ENCODE measurements at regions not wholly inside any gene's neighbourhood (a gene's known extent, or its start where the extent isn't known, plus 50 kb on each side); places are given as distances from the start of the nearest gene placed in this dataset.
"Not testable (repeated sequence)": the region's sequence is repeated elsewhere in the genome, so short reads cannot be mapped to it uniquely, and the experiment has no call there.

- Histone ChIP-seq H3K27me3 (ENCODE audit: insufficient read depth, low read length) (no peaks in the 10 kb centered on the region), H3K4me3 (ENCODE audit: low read length) (no peak overlapping the region), H3K9me3 (ENCODE audit: low read depth, low read length) (no peaks in the 10 kb centered on the region), H3K4me1 (ENCODE audit: insufficient read depth, low read length) (no peaks in the 10 kb centered on the region)
Observed at GRCh38 chr2:129800686-129801085, 178.8 kb upstream of the RAB6C start.

DNA sequence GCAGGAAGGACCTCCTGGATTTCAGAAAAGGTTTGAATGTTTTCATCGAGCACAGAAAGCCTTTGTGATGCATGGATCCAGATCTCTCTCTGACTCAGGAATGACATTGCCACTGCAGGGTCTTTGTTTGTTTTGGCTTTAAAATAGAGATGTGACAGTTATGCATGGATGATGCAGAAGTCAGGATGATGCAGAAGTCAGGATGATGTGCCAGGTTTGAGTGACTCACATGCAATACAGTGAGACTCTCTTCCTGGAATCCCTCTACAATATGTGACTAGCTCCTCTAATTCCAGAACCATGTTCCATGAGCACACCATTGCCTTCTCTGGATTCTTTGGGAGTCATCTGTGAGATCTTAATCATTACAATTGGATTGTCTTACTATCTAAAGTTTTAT lies 177.9 kb upstream of the RAB6C start:
- Histone ChIP-seq H3K9me3 (ENCODE audit: low read depth, low read length) (no peaks in the 10 kb centered on the region), H3K4me3 (ENCODE audit: low read length) (no peak overlapping the region), H3K27me3 (ENCODE audit: insufficient read depth, low read length) (no peaks in the 10 kb centered on the region), H3K4me1 (ENCODE audit: insufficient read depth, low read length) (no peaks in the 10 kb centered on the region)

DNA sequence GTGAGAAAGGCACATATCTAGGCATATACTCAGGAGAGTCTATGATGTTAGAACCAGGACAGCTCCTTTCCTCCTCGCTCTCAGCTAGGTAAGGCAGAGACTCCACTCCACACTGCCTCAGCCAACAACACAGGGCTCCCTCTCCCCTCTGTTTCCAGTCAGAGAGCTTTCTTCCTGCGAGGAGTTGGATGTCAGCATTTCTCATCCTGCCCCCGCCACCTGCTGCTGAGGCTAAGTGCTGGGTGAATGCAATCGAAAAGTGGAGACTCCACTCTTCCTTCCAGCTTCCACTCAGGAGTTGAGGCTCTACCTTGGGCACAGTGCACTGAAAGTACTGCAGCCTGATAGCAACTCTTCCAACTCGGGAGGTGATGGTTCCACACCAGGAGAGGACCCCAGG lies 177.2 kb upstream of the RAB6C start:
- Histone ChIP-seq H3K9me3 (ENCODE audit: low read depth, low read length) (no peaks in the 10 kb centered on the region), H3K27me3 (ENCODE audit: insufficient read depth, low read length) (no peaks in the 10 kb centered on the region), H3K4me1 (ENCODE audit: insufficient read depth, low read length) (no peaks in the 10 kb centered on the region), H3K4me3 (ENCODE audit: low read length) (no peak overlapping the region)

DNA sequence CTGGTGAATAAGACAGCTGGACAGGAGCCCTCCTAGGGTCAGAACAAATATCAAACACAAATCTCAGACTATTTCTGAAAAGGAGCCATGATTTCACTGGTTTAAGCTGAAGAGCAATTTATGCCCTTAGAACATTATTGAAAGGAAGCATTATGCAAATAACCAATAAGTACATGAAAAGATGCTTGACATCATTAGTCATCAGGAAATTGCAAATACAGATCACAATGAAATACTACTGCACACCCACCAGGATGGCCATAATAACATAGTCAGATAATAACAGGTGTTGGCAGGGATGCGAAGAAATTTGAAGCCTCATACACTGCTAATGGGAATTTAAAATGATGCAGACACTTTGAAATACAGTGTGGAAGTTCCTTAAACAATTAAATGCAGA lies 176.4 kb upstream of the RAB6C start:
- no peaks in the 10 kb centered on the region for H3K27me3 ChIP-seq (ENCODE audit: insufficient read depth, low read length)
- H3K9me3 ChIP-seq (ENCODE audit: low read depth, low read length), result no peaks in the 10 kb centered on the region
- H3K4me3 ChIP-seq (ENCODE audit: low read length), result no peak overlapping the region
- H3K4me1 ChIP-seq (ENCODE audit: insufficient read depth, low read length), result no peaks in the 10 kb centered on the region

- no peaks in the 10 kb centered on the region for H3K4me1 ChIP-seq (ENCODE audit: insufficient read depth, low read length)
- no peak overlapping the region for H3K4me3 ChIP-seq (ENCODE audit: low read length)
- H3K27me3 ChIP-seq (ENCODE audit: insufficient read depth, low read length), result no peaks in the 10 kb centered on the region
- no peaks in the 10 kb centered on the region for H3K9me3 ChIP-seq (ENCODE audit: low read depth, low read length)
Observed at GRCh38 chr2:129803871-129804270, 175.6 kb upstream of the RAB6C start.

- Histone ChIP-seq H3K9me3 (ENCODE audit: low read depth, low read length) (no peaks in the 10 kb centered on the region), H3K4me3 (ENCODE audit: low read length) (no peak overlapping the region), H3K27me3 (ENCODE audit: insufficient read depth, low read length) (peaks cover 12% of the 10 kb centered on the region), H3K4me1 (ENCODE audit: insufficient read depth, low read length) (no peaks in the 10 kb centered on the region)
Observed at GRCh38 chr2:129805899-129806298, 173.6 kb upstream of the RAB6C start.

GRCh38 chr2:129806317-129806716 lies 173.1 kb upstream of the RAB6C start:
- peaks cover 14% of the 10 kb centered on the region for H3K27me3 ChIP-seq (ENCODE audit: insufficient read depth, low read length)
- H3K9me3 ChIP-seq (ENCODE audit: low read depth, low read length), result no peaks in the 10 kb centered on the region
- H3K4me1 ChIP-seq (ENCODE audit: insufficient read depth, low read length), result peaks cover 1% of the 10 kb centered on the region
- H3K4me3 ChIP-seq (ENCODE audit: low read length), result no peak overlapping the region

- Histone ChIP-seq H3K4me3 (ENCODE audit: low read length) (no peak overlapping the region), H3K9me3 (ENCODE audit: low read depth, low read length) (no peaks in the 10 kb centered on the region), H3K4me1 (ENCODE audit: insufficient read depth, low read length) (peaks cover 8% of the 10 kb centered on the region), H3K27me3 (ENCODE audit: insufficient read depth, low read length) (peaks cover 14% of the 10 kb centered on the region)
Observed at GRCh38 chr2:129806990-129807389, 172.5 kb upstream of the RAB6C start.

DNA sequence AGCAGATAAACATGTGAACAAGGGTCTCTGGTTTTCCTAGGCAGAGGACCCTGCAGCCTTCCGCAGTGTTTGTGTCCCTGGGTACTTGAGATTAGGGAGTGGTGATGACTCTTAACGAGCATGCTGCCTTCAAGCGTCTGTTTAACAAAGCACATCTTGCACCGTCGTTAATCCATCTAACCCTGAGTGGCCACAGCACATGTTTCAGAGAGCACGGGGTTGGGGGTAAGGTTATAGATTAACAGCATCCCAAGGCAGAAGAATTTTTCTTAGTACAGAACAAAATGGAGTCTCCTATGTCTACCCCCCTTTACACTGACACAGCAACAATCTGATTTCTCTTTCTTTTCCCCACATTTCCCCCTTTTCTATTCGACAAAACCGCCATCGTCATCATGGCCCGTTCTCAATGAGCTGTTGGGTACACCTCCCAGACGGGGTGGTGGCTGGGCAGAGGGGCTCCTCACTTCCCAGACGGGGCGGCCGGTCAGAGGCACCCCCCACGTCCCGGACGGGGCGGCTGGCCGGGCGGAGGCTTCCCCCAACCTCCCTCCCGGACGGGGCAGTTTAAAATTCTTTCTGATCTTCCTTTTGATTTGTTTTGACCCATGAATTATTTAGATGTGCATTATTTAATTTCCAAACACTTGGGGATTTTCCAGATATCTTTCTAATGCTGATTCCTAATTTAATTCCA lies 171.7 kb upstream of the RAB6C start:
- not testable (repeated sequence) for H3K9me3 ChIP-seq (ENCODE audit: low read depth, low read length); H3K4me3 ChIP-seq (ENCODE audit: low read length)
- Histone ChIP-seq H3K27me3 (ENCODE audit: insufficient read depth, low read length) (peaks cover 14% of the 10 kb centered on the region), H3K4me1 (ENCODE audit: insufficient read depth, low read length) (peaks cover 16% of the 10 kb centered on the region)

DNA sequence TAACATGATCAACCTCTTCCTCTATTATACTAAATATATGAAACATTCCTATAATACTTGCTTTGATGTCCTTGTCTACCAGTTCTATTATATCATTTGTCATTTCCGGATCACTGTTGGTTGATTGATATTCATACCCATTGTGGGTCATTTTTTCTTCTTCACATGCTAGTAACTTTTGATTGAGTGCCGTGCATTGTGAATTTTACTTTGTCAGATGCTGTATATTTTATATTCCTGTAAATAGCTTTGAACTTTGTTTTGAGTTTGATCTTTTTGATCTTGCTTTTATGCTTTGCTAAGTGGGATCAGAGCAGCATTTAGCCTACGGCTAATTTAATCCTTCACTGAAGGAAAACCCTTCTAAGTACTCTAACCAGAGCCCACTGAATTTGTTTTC lies 168.9 kb upstream of the RAB6C start:
- Histone ChIP-seq H3K4me1 (ENCODE audit: insufficient read depth, low read length) (peaks cover 25% of the 10 kb centered on the region), H3K9me3 (ENCODE audit: low read depth, low read length) (no peaks in the 10 kb centered on the region), H3K27me3 (ENCODE audit: insufficient read depth, low read length) (peaks cover 14% of the 10 kb centered on the region), H3K4me3 (ENCODE audit: low read length) (no peak overlapping the region)

DNA sequence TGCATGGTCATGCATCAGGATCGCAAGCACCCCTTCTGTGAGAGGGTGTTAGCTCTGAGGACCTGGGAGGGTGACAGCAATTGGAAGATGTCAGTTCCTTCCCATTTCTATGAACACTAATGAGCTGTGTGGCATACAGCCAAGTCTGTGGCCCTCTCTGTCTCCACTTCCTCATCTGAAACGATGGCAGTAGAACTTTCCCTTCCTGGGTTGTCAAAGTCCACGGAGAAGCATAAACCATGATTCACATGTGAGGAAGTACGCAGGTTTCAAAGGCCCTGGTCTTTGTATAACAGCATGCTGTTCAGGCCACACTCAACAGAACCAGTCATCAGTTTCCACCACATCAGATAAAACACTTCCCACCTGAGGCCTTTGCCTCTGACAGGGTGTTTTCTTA lies 167.4 kb upstream of the RAB6C start:
- peaks cover 14% of the 10 kb centered on the region for H3K27me3 ChIP-seq (ENCODE audit: insufficient read depth, low read length)
- H3K9me3 ChIP-seq (ENCODE audit: low read depth, low read length), result no peaks in the 10 kb centered on the region
- peaks cover 25% of the 10 kb centered on the region for H3K4me1 ChIP-seq (ENCODE audit: insufficient read depth, low read length)
- H3K4me3 ChIP-seq (ENCODE audit: low read length), result no peak overlapping the region

DNA sequence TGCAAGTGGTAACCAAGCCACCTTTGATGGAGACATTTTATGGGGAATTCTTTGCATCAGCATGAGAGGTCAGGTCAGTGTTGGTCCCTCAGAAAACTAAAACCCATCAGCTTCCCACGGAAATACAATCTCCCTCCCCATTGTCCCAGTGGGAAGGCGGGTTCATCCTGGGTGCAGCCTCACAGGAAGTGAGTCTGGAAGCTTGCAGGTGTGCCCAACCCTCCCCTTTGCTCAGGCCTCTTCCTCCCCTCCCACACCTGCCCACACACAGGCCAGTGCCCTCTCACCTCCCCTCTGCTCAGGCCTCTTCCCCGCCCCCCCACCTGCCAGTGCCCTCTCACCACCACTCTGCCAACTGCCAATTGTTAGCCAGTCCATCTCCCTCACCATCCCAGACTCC lies 166.8 kb upstream of the RAB6C start:
- Histone ChIP-seq H3K9me3 (ENCODE audit: low read depth, low read length) (no peaks in the 10 kb centered on the region), H3K4me3 (ENCODE audit: low read length) (no peak overlapping the region), H3K27me3 (ENCODE audit: insufficient read depth, low read length) (peaks cover 14% of the 10 kb centered on the region), H3K4me1 (ENCODE audit: insufficient read depth, low read length) (peaks cover 25% of the 10 kb centered on the region)

GRCh38 chr2:129813404-129813803 lies 166.1 kb upstream of the RAB6C start:
- Histone ChIP-seq H3K4me1 (ENCODE audit: insufficient read depth, low read length) (peaks cover 25% of the 10 kb centered on the region), H3K4me3 (ENCODE audit: low read length) (no peak overlapping the region), H3K9me3 (ENCODE audit: low read depth, low read length) (no peaks in the 10 kb centered on the region), H3K27me3 (ENCODE audit: insufficient read depth, low read length) (peaks cover 14% of the 10 kb centered on the region)

DNA sequence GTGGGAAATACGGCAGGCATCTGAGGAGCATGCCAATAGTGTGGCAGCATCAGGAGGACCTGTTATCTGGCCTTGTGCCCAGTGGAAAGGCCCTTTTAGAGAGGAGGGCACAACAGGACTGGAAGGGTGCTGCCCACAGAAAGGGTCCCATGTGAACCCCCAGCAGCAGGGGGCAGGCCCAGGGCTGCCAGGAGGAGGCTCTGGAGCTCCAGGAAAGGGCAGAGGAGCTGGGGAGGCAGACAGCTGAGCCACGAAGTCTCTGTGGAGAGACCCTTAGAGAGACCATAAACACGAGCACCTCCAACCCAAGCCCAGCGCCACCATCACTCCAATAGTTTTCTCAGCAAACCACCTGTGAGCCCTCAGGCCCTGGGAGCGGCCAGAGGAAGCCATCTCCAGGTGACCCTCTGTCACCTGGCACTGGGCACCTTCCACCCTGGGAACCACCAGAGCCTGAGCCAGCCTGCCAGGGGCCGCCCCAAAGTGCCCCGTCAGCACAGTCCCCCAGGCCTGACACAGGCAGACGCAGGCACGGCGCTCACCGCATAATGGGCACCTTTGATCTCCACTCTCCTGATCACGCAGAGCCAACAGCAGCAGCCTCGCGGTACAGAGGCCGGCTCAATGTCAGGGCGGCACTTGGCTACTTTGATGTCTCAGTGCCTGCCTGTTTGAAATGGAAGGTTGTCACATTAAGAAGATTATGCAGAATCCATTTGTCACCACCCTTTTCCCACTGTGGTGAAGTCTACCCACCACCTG lies 162.5 kb upstream of the RAB6C start:
- H3K4me3 ChIP-seq (ENCODE audit: low read length), result no peak overlapping the region
- no peaks in the 10 kb centered on the region for H3K9me3 ChIP-seq (ENCODE audit: low read depth, low read length)
- H3K27me3 ChIP-seq (ENCODE audit: insufficient read depth, low read length), result no peaks in the 10 kb centered on the region
- peaks cover 17% of the 10 kb centered on the region for H3K4me1 ChIP-seq (ENCODE audit: insufficient read depth, low read length)

DNA sequence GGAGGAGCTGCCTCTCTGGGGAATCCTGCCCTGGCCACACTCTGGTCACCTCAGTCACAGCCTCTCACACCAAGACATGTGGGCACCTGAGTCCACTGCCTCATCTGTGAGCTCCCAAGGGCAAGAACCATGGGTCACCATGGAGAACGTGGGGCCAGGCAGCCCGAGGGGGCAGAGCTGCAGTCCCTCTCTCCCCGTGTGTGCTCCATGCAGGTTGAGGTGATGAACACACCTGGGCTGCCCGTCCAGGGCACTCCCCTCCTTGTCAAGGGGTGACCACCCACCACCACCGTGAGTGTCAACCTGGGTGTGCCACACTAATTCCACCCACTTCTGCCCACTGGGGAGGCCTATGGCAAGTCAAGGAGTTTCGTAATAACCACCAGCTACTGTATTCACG lies 159.6 kb upstream of the RAB6C start:
- Histone ChIP-seq H3K9me3 (ENCODE audit: low read depth, low read length) (no peaks in the 10 kb centered on the region), H3K4me1 (ENCODE audit: insufficient read depth, low read length) (no peaks in the 10 kb centered on the region), H3K4me3 (ENCODE audit: low read length) (no peak overlapping the region), H3K27me3 (ENCODE audit: insufficient read depth, low read length) (no peaks in the 10 kb centered on the region)

- no peaks in the 10 kb centered on the region for H3K9me3 ChIP-seq (ENCODE audit: low read depth, low read length)
- H3K4me3 ChIP-seq (ENCODE audit: low read length), result no peak overlapping the region
- no peaks in the 10 kb centered on the region for H3K4me1 ChIP-seq (ENCODE audit: insufficient read depth, low read length)
- no peaks in the 10 kb centered on the region for H3K27me3 ChIP-seq (ENCODE audit: insufficient read depth, low read length)
Observed at GRCh38 chr2:129820908-129821307, 158.6 kb upstream of the RAB6C start.

Data from mononuclear cell (primary cell).